NOMO-1 treated with DMSO at 0.1 percent for 48 hours (cell line): ENCODE measurements at regions not wholly inside any gene's neighbourhood (a gene's known extent, or its start where the extent isn't known, plus 50 kb on each side); places are given as distances from the start of the nearest gene placed in this dataset.
"Not testable (repeated sequence)": the region's sequence is repeated elsewhere in the genome, so short reads cannot be mapped to it uniquely, and the experiment has no call there.

Experiments
- DNase-seq: peaks from one replicate; lab custom pipeline; 2025; ENCODE audit not compliant: unreplicated experiment; lab: John Stamatoyannopoulos, UW

- no peak for DNase-seq
Observed at GRCh38 chr7:149569726-149570422, 72.3 kb upstream of the ZNF746 start.

GRCh38 chr7:149569025-149569725, 71.6 kb upstream of the ZNF746 start:
- no peak for DNase-seq

GRCh38 chr7:149568218-149568617, 70.6 kb upstream of the ZNF746 start:
- no peak for DNase-seq

GRCh38 chr7:149566103-149566502, 68.5 kb upstream of the ZNF746 start:
- no peak for DNase-seq

- no peak for DNase-seq
Observed at GRCh38 chr7:149565096-149565382, 67.4 kb upstream of the ZNF746 start.

GRCh38 chr7:149564340-149565095, 66.9 kb upstream of the ZNF746 start:
- no peak for DNase-seq

GRCh38 chr7:149562602-149563001, 65.0 kb upstream of the ZNF746 start:
- DNase-seq: no peak

GRCh38 chr7:149561072-149561471, 63.5 kb upstream of the ZNF746 start:
- no peak for DNase-seq

GRCh38 chr7:149559711-149560110, 62.1 kb upstream of the ZNF746 start:
- no peak for DNase-seq

- no peak for DNase-seq
Observed at GRCh38 chr7:149558149-149558861, 60.7 kb upstream of the ZNF746 start.

GRCh38 chr7:149556525-149556924, 58.9 kb upstream of the ZNF746 start:
- not testable (repeated sequence) for DNase-seq

- DNase-seq: not testable (repeated sequence)
Observed at GRCh38 chr7:149554821-149555220, 57.2 kb upstream of the ZNF746 start.

- DNase-seq: not testable (repeated sequence)
Observed at GRCh38 chr7:149553991-149554390, 56.4 kb upstream of the ZNF746 start.

- peak; percentile 50 for DNase-seq
Observed at GRCh38 chr7:149552799-149553198, 55.2 kb upstream of the ZNF746 start.
